ENCODE measurements at regions not wholly inside any gene's neighbourhood (a gene's known extent, or its start where the extent isn't known, plus 50 kb on each side); places are given as distances from the start of the nearest gene placed in this dataset.

GRCh38 chr14:40312296-40312695 lies 880.1 kb upstream of the FBXO33 start:
- CTCF ChIA-PET: no interaction called here
- no peak for TF ChIP-seq CTCF (conservative IDR thresholded peaks at IDR 0.05; ENCODE audit: low read depth)

DNA sequence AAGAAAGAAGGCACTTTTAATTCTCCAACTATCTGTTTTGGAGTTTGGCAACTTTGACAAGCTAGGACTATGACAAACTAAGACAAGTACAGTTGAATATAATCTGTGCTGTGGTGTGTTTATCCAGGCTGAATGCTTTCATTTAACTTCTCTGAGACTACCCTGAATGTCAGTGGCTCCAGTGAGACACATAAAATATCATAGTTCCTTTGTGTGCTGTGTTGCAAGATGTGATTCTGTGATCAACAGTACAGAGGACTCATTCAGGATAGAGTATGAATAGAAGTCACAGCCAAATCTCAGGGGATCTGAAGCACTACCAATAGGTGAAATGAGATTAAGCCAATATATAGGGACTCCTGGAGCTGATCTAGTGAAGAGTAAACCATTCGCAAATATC lies 876.9 kb upstream of the FBXO33 start:
- no peak overlapping the region for H3K27ac ChIP-seq
- TF ChIP-seq CTCF (conservative IDR thresholded peaks at IDR 0.05; ENCODE audit: low read depth): no peak
- POLR2A ChIA-PET (ENCODE audit: low non-redundant PET): no interaction called here
- no peak for DNase-seq (ENCODE audit: low spot score)
- CTCF ChIA-PET: no interaction called here

More at GRCh38 chr14:40312296-40312695, 880.1 kb upstream of the FBXO33 start:
- H3K27ac ChIP-seq: no peak overlapping the region
- POLR2A ChIA-PET (ENCODE audit: low non-redundant PET): no interaction called here
- DNase-seq (ENCODE audit: low spot score): no peak

- no peak for DNase-seq (ENCODE audit: low spot score)
- POLR2A ChIA-PET (ENCODE audit: low non-redundant PET): no interaction called here
- CTCF ChIA-PET: no interaction called here
Observed at GRCh38 chr14:40308240-40308639, 876.0 kb upstream of the FBXO33 start.

DNA sequence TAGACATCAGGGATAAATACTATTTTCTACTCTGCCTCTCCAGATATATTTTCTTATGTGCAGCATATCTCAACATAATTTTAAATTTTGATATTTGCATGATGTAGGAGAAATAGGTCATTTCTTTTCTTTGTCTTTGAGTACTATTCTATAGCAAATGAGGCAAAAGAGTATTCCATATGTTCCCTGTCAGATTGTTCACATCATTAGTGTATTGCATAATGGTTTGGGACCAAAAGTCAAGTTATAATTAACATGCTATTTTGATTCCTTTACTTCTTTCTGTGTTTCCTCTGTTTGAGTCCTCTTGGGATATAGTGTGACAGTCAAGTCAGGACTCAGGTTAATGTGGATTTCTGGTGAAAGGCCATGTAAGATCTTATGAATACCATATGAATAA lies 864.6 kb upstream of the FBXO33 start:
- POLR2A ChIA-PET (ENCODE audit: low non-redundant PET): no interaction called here
- no peak for TF ChIP-seq CTCF (conservative IDR thresholded peaks at IDR 0.05; ENCODE audit: low read depth)
- DNase-seq (ENCODE audit: low spot score): no peak
- no peak overlapping the region for H3K27ac ChIP-seq
- CTCF ChIA-PET: no interaction called here

More at GRCh38 chr14:40308240-40308639, 876.0 kb upstream of the FBXO33 start:
- H3K27ac ChIP-seq: no peak overlapping the region
- TF ChIP-seq CTCF (conservative IDR thresholded peaks at IDR 0.05; ENCODE audit: low read depth): no peak

DNA sequence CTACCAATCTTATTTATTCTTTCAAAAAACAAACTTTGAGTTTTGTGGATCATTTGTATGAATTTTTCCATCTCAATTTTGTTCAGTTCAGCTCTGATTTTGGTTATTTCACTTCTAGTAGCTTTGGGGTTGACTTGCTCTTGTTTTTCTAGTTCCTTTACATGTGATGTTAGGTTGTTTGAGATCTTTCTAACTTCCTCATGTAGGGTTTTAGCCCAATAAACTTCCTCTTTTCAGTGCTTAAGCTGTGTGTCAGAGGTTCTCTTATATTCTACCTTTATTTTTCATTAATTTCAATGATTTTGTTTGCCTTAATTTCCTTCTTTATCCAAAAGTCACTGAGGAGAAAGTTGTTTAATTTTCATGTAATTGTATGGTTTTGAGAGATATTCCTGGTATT lies 860.4 kb upstream of the FBXO33 start:
- no peak for DNase-seq (ENCODE audit: low spot score)
- no peak overlapping the region for H3K27ac ChIP-seq
- ChIA-PET CTCF (interaction anchor here (0.6 kb wide), 1 partner anchor 126 kb away, joined by 3 read pairs; no protein-coding TSS in a partner anchor), POLR2A (ENCODE audit: low non-redundant PET) (no interaction called here)
- TF ChIP-seq CTCF (conservative IDR thresholded peaks at IDR 0.05; ENCODE audit: low read depth): no peak

- CTCF ChIA-PET: no interaction called here
- POLR2A ChIA-PET (ENCODE audit: low non-redundant PET): no interaction called here
- TF ChIP-seq CTCF (conservative IDR thresholded peaks at IDR 0.05; ENCODE audit: low read depth): no peak
- no peak overlapping the region for H3K27ac ChIP-seq
- DNase-seq (ENCODE audit: low spot score): no peak
Observed at GRCh38 chr14:40282196-40282595, 850.0 kb upstream of the FBXO33 start.

GRCh38 chr14:40280652-40281051 lies 848.4 kb upstream of the FBXO33 start:
- POLR2A ChIA-PET (ENCODE audit: low non-redundant PET): no interaction called here
- no peak for TF ChIP-seq CTCF (conservative IDR thresholded peaks at IDR 0.05; ENCODE audit: low read depth)
- no peak for DNase-seq (ENCODE audit: low spot score)
- CTCF ChIA-PET: interaction anchor here (0.7 kb wide), 1 partner anchor 728 kb away, joined by 4 read pairs; no protein-coding TSS in a partner anchor
- no peak overlapping the region for H3K27ac ChIP-seq

All from RWPE1 (cell line).